ENCODE measurements at regions not wholly inside any gene's neighbourhood (a gene's known extent, or its start where the extent isn't known, plus 50 kb on each side); places are given as distances from the start of the nearest gene placed in this dataset.

DNA sequence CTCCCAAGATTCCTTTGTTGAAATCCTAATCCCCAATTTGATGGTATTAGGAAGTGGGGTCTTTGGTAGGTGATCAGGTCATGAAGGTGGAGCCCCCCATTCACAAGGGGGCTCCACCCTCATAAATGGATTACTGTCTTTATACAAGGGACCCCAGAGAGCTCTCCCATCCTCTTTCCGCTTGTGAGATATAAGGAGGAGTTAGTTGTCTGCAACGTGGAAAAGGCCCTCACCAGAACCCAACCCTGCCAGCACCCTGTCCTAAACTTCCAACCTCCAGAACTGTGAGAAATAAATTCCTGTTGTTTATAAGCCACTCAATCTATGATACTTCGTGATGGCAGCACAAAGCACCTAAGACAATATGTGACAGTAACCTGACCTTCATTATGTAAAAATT is 684.1 kb upstream of the HS6ST1 start:
- H3K9ac ChIP-seq (replicated peaks; ENCODE audit: extremely low read depth, insufficient read depth, low read length), result no peak overlapping the region
- H2AFZ ChIP-seq (ENCODE audit: low read depth, low read length), result no peak overlapping the region
- no peaks in the 10 kb centered on the region for H3K79me2 ChIP-seq (ENCODE audit: control insufficient read depth, insufficient read depth, low read length)
- dilution Hi-C loops (cut with MboI; ENCODE audit: extremely low pct_ligation_motif_present, low sequenced_read_pairs) (no loop called here), intact Hi-C loops (cut with micrococcal nuclease) (no loop called here)
- no peaks in the 10 kb centered on the region for H3K9me3 ChIP-seq (replicated peaks; ENCODE audit: control insufficient read depth, insufficient read depth, low read length)
- no peaks in the 10 kb centered on the region for H3K9me1 ChIP-seq (replicated peaks; ENCODE audit: control insufficient read depth, extremely low read depth, insufficient read depth, low read length)
- BruUV-seq (replicated peaks), result no TSS peak
- DNase-seq (ENCODE audit: low read depth, low spot score) (no peak), FAIRE-seq (no peak)
- H3K4me2 ChIP-seq (ENCODE audit: insufficient read depth, low read length), result no peak overlapping the region
- no peaks in the 10 kb centered on the region for H3K27me3 ChIP-seq (ENCODE audit: control insufficient read depth in 2 of 2, insufficient read depth in 2 of 2, low read length in 2 of 2)
- no peaks in the 10 kb centered on the region for H4K20me1 ChIP-seq (replicated peaks; ENCODE audit: control insufficient read depth, extremely low read depth, insufficient read depth, low read length)
- ChIA-PET CTCF (no interaction called here), POLR2A (no interaction called here)
- no peaks in the 10 kb centered on the region for H3K4me1 ChIP-seq (ENCODE audit: control insufficient read depth, extremely low read depth, insufficient read depth, low read length)
- H3K36me3 ChIP-seq (ENCODE audit: control insufficient read depth in 2 of 2, extremely low read depth in 1 of 2, insufficient read depth in 2 of 2, low read length in 2 of 2), result no peaks in the 10 kb centered on the region
- TF ChIP-seq, protein P1, sequence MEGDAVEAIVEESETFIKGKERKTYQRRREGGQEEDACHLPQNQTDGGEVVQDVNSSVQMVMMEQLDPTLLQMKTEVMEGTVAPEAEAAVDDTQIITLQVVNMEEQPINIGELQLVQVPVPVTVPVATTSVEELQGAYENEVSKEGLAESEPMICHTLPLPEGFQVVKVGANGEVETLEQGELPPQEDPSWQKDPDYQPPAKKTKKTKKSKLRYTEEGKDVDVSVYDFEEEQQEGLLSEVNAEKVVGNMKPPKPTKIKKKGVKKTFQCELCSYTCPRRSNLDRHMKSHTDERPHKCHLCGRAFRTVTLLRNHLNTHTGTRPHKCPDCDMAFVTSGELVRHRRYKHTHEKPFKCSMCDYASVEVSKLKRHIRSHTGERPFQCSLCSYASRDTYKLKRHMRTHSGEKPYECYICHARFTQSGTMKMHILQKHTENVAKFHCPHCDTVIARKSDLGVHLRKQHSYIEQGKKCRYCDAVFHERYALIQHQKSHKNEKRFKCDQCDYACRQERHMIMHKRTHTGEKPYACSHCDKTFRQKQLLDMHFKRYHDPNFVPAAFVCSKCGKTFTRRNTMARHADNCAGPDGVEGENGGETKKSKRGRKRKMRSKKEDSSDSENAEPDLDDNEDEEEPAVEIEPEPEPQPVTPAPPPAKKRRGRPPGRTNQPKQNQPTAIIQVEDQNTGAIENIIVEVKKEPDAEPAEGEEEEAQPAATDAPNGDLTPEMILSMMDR (IDR thresholded peaks at IDR 0.05; ENCODE audit: extremely low read depth in 1 of 2, insufficient read depth in 1 of 2, low read depth in 1 of 2, low read length in 2 of 2), result no peak
- no peak for TF ChIP-seq FOS (IDR thresholded peaks at IDR 0.05; ENCODE audit: borderline replicate concordance, insufficient read depth, low read length)
- TF ChIP-seq MAX (IDR thresholded peaks at IDR 0.05; ENCODE audit: insufficient read depth, insufficient read length), result no peak
- no peak for TF ChIP-seq EZH2 (IDR thresholded peaks at IDR 0.05; ENCODE audit: borderline replicate concordance, low read depth, low read length, severe bottlenecking)
- no peak for TF ChIP-seq POLR2A (IDR thresholded peaks at IDR 0.05; ENCODE audit: low read depth, low read length)
- TF ChIP-seq GATA2 (IDR thresholded peaks at IDR 0.05; ENCODE audit: insufficient read depth, insufficient read length, low read depth, low read length), result no peak
- no peak for TF ChIP-seq JUN (IDR thresholded peaks at IDR 0.05; ENCODE audit: borderline replicate concordance, insufficient read depth, insufficient read length, low read depth)
- no peak for TF ChIP-seq MYC (IDR thresholded peaks at IDR 0.05; ENCODE audit: low read depth, low read length)
- no peak for TF ChIP-seq POLR2AphosphoS5 (IDR thresholded peaks at IDR 0.05; ENCODE audit: insufficient read depth, low read depth, low read length)
- H3K4me3 ChIP-seq (replicated peaks in 1 of 3; ENCODE audit: insufficient read depth in 1 of 3, low read depth in 1 of 3, low read length in 3 of 3), result no peak overlapping the region
- no peak overlapping the region for H3K27ac ChIP-seq (ENCODE audit: insufficient read depth, low read depth, low read length)
